ENCODE measurements at regions not wholly inside any gene's neighbourhood (a gene's known extent, or its start where the extent isn't known, plus 50 kb on each side); places are given as distances from the start of the nearest gene placed in this dataset.

DNA sequence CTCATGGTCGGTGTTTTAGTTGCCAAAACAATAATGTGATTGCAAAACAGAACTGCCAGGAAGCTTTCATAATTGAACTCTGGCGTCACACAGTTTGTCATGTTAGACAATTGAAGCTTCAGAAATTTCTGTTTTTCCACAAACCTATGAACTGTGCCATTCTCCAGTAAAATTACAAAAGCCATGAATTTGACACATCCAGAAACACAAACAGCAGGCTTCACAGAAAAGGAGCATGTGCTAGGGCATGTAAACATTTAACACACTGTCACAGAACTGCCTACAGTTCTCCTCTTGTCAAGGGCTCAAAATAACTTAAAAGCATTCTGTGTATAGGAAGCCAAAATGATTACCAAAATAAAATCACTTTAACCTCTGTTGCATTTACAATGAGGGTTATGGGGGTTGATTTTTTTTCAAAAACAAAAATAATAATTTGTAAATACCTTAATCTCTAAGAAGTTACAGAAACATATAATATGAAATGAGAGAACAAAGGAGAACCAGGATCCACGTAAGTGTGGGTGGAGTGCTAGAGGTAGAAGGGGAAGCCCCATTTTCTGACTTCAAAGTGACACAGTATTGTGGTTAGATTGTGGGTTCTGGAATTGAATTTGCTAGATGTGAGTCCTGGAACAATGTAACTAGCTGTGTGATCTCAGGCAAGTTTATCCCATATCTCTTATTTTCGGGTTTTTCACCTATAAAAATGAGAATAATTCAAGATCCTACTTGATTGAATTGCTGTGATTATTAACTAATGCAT is 295.0 kb downstream of the CENPC start:
- H3K27me3 ChIP-seq (ENCODE audit: control insufficient read depth, extremely low read depth, insufficient read depth, low read length): no peaks in the 10 kb centered on the region
- no peak overlapping the region for H3K4me3 ChIP-seq (ENCODE audit: control insufficient read depth in 2 of 3, extremely low read depth in 1 of 3, insufficient read depth in 2 of 3, low read depth in 1 of 3, low read length in 3 of 3)
- H3K9me1 ChIP-seq (ENCODE audit: control insufficient read depth, extremely low read depth, insufficient read depth, low read length): no peaks in the 10 kb centered on the region
- TF ChIP-seq EZH2 (IDR thresholded peaks at IDR 0.05; ENCODE audit: low read length): no peak
- TF ChIP-seq, protein P1, sequence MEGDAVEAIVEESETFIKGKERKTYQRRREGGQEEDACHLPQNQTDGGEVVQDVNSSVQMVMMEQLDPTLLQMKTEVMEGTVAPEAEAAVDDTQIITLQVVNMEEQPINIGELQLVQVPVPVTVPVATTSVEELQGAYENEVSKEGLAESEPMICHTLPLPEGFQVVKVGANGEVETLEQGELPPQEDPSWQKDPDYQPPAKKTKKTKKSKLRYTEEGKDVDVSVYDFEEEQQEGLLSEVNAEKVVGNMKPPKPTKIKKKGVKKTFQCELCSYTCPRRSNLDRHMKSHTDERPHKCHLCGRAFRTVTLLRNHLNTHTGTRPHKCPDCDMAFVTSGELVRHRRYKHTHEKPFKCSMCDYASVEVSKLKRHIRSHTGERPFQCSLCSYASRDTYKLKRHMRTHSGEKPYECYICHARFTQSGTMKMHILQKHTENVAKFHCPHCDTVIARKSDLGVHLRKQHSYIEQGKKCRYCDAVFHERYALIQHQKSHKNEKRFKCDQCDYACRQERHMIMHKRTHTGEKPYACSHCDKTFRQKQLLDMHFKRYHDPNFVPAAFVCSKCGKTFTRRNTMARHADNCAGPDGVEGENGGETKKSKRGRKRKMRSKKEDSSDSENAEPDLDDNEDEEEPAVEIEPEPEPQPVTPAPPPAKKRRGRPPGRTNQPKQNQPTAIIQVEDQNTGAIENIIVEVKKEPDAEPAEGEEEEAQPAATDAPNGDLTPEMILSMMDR (optimal IDR thresholded peaks at IDR 0.05 in 1 of 3, IDR thresholded peaks at IDR 0.05 in 1 of 3, conservative IDR thresholded peaks at IDR 0.05 in 1 of 3; ENCODE audit: extremely low read depth in 1 of 3, insufficient read depth in 2 of 3, low read length in 3 of 3): no peak
- H4K20me1 ChIP-seq (ENCODE audit: control insufficient read depth, extremely low read depth, insufficient read depth, low read length): no peaks in the 10 kb centered on the region
- no peaks in the 10 kb centered on the region for H3K79me2 ChIP-seq (ENCODE audit: control insufficient read depth, insufficient read depth, low read length)
- H3K9me3 ChIP-seq (ENCODE audit: control insufficient read depth, low read depth, low read length): no peaks in the 10 kb centered on the region
- FAIRE-seq: no peak
- no peaks in the 10 kb centered on the region for H3K36me3 ChIP-seq (ENCODE audit: control insufficient read depth in 2 of 2, extremely low read depth in 1 of 2, insufficient read depth in 2 of 2, low read length in 2 of 2)
- H3K4me2 ChIP-seq (ENCODE audit: control insufficient read depth, extremely low read depth, insufficient read depth, low read depth, low read length): no peak overlapping the region
- H3K27ac ChIP-seq (ENCODE audit: control insufficient read depth, insufficient read depth, low read length): no peak overlapping the region
- dilution Hi-C loops (cut with MboI; ENCODE audit: extremely low pct_ligation_motif_present, low sequenced_read_pairs): no loop called here
- no peak for DNase-seq (ENCODE audit: low read depth, low spot score)
- no peak overlapping the region for H3K9ac ChIP-seq (ENCODE audit: control insufficient read depth, extremely low read depth, insufficient read depth, low read length)
- H3K4me1 ChIP-seq (ENCODE audit: control insufficient read depth, extremely low read depth, insufficient read depth, low read length): no peaks in the 10 kb centered on the region
- no peak overlapping the region for H2AFZ ChIP-seq (ENCODE audit: control insufficient read depth, low read length)

DNA sequence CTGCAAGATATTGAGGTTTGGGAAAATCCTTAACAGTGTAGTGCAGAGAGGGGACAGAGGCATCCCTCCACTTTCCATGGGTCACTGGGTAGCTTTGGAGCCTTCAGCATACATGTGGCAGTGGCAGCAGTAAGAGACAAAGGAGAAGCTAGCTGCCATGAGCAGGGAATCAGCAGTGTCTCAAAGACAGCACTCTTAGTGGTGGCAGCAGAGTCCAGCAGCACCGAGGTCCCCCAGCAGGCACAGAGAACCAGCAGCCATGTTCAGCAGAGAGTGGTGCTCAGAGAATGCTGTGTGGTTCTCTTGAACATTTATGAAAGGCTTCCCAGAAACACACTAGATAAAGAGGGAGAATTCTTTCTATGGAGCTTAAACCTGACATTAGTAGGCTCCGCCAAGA is 308.5 kb downstream of the CENPC start:
- H3K4me2 ChIP-seq (ENCODE audit: control insufficient read depth, extremely low read depth, insufficient read depth, low read depth, low read length): no peak overlapping the region
- no peak overlapping the region for H3K9ac ChIP-seq (ENCODE audit: control insufficient read depth, extremely low read depth, insufficient read depth, low read length)
- H3K27ac ChIP-seq (ENCODE audit: control insufficient read depth, insufficient read depth, low read length): no peak overlapping the region
- dilution Hi-C loops (cut with MboI; ENCODE audit: extremely low pct_ligation_motif_present, low sequenced_read_pairs): no loop called here
- no peak for DNase-seq (ENCODE audit: low read depth, low spot score)
- H3K9me1 ChIP-seq (ENCODE audit: control insufficient read depth, extremely low read depth, insufficient read depth, low read length): no peaks in the 10 kb centered on the region
- no peaks in the 10 kb centered on the region for H4K20me1 ChIP-seq (ENCODE audit: control insufficient read depth, extremely low read depth, insufficient read depth, low read length)
- no peak overlapping the region for H3K4me3 ChIP-seq (ENCODE audit: control insufficient read depth in 2 of 3, extremely low read depth in 1 of 3, insufficient read depth in 2 of 3, low read depth in 1 of 3, low read length in 3 of 3)
- H3K79me2 ChIP-seq (ENCODE audit: control insufficient read depth, insufficient read depth, low read length): no peaks in the 10 kb centered on the region
- no peaks in the 10 kb centered on the region for H3K36me3 ChIP-seq (ENCODE audit: control insufficient read depth in 2 of 2, extremely low read depth in 1 of 2, insufficient read depth in 2 of 2, low read length in 2 of 2)
- no peaks in the 10 kb centered on the region for H3K27me3 ChIP-seq (ENCODE audit: control insufficient read depth, extremely low read depth, insufficient read depth, low read length)
- no peaks in the 10 kb centered on the region for H3K4me1 ChIP-seq (ENCODE audit: control insufficient read depth, extremely low read depth, insufficient read depth, low read length)
- no peak overlapping the region for H2AFZ ChIP-seq (ENCODE audit: control insufficient read depth, low read length)
- H3K9me3 ChIP-seq (ENCODE audit: control insufficient read depth, low read depth, low read length): no peaks in the 10 kb centered on the region
- TF ChIP-seq, protein P1 (optimal IDR thresholded peaks at IDR 0.05 in 1 of 3, IDR thresholded peaks at IDR 0.05 in 1 of 3, conservative IDR thresholded peaks at IDR 0.05 in 1 of 3; ENCODE audit: extremely low read depth in 1 of 3, insufficient read depth in 2 of 3, low read length in 3 of 3): no peak
- no peak for FAIRE-seq

Data from keratinocyte (primary cell).